ENCODE measurements at regions not wholly inside any gene's neighbourhood (a gene's known extent, or its start where the extent isn't known, plus 50 kb on each side); places are given as distances from the start of the nearest gene placed in this dataset.

DNA sequence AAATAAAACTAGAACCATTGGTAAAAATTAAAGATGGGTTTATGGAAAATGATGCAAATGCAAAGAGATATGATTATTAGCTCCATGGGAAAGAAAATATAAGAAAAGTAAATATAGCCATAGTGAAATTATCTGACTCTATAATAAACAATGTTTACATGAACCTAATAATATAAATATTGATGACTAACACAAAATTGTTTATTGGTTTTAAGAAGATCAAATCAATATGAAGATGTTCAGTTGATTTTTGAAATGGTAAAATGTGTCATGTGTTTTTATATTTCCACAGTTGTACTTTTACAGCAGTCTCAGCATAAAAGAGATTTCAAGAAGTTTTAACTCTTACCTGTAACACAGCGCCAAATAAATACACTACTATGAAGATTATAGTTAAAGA, 114.0 kb downstream of the SLC41A2 start:
- TF ChIP-seq, protein P1, sequence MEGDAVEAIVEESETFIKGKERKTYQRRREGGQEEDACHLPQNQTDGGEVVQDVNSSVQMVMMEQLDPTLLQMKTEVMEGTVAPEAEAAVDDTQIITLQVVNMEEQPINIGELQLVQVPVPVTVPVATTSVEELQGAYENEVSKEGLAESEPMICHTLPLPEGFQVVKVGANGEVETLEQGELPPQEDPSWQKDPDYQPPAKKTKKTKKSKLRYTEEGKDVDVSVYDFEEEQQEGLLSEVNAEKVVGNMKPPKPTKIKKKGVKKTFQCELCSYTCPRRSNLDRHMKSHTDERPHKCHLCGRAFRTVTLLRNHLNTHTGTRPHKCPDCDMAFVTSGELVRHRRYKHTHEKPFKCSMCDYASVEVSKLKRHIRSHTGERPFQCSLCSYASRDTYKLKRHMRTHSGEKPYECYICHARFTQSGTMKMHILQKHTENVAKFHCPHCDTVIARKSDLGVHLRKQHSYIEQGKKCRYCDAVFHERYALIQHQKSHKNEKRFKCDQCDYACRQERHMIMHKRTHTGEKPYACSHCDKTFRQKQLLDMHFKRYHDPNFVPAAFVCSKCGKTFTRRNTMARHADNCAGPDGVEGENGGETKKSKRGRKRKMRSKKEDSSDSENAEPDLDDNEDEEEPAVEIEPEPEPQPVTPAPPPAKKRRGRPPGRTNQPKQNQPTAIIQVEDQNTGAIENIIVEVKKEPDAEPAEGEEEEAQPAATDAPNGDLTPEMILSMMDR (IDR thresholded peaks at IDR 0.05; ENCODE audit: low read length): no peak
- TF ChIP-seq EZH2phosphoT487 (IDR thresholded peaks at IDR 0.05; ENCODE audit: low read length): no peak

Data from MM.1S (cell line).